Stimulated activated CD4-positive, alpha-beta T cell treated with anti-CD3 and anti-CD28 coated beads, Interleukin-4, amount 100 ng/mL, for 1 hour (primary cell): ENCODE measurements at regions not wholly inside any gene's neighbourhood (a gene's known extent, or its start where the extent isn't known, plus 50 kb on each side); places are given as distances from the start of the nearest gene placed in this dataset.

Source experiments
- DNase-seq: peaks from one replicate; pipeline ENCODE4 v3.0.0-alpha.2; 2020

- DNase-seq: no peak
Measured at GRCh38 chr6:169936355-169936975, 185.0 kb downstream of the ERMARD start.

- DNase-seq: no peak
Measured at GRCh38 chr6:169935861-169936260, 184.4 kb downstream of the ERMARD start.

GRCh38 chr6:169935348-169935718 is 183.9 kb downstream of the ERMARD start:
- no peak for DNase-seq

DNA sequence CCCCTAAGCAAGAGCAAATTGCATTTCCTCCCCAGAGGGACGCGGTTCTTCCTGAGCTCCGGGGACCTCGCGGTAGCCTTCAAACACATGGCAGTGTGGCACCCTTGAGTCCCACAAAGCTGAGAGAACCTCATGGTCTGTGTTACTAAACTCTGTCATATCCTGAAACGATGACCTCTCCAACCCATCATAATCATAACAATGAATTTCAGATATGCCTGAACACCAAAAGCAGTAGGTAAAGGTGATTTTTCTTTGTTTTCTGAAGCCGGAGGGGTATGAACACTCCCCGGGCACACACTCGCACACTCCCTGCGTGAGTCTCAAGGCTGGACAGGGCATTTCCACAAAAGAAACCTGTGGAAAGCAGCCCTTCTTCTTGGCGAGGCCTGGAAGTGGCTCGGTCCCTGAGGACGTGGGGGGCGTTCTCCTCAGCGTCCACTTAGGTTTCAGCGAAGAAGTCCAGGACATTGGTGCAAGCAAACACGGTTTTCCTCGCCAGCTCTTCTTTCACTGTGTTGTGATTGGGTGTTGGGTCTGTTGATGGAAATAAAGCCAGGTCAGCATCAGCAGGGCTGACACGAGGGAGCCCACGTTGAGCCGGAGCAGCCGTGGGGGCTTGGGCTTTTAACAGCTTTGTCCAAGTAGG is 183.4 kb downstream of the ERMARD start:
- DNase-seq: no peak

GRCh38 chr6:169933839-169934698 is 182.6 kb downstream of the ERMARD start:
- no peak for DNase-seq

DNA sequence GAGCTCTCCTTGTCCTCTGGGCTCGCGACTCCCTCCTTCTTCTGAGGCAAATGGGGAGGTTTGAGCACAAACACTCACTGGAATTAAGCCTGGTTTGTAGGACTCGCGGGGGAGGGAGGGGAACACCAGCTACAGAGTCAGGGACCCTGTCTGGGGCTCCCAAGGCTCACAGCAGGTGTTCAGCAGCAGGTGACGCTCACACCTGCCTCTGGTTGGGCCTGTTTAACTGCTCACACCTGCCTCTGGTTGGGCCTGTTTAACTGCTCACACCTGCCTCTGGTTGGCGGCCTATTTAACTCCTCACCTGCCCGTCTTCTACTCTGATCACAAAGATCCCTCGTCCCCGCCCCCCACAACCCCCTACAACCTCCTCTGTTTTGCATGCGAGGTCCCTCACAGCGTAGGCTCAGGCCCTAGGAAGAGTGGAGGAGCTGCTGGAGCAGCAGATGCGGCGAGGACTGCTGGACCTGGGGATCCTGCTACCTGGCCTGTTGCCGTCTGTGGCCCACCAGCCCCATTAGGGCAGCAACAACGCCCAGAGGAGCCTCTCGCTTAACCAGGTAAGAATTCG is 181.9 kb downstream of the ERMARD start:
- no peak for DNase-seq

DNA sequence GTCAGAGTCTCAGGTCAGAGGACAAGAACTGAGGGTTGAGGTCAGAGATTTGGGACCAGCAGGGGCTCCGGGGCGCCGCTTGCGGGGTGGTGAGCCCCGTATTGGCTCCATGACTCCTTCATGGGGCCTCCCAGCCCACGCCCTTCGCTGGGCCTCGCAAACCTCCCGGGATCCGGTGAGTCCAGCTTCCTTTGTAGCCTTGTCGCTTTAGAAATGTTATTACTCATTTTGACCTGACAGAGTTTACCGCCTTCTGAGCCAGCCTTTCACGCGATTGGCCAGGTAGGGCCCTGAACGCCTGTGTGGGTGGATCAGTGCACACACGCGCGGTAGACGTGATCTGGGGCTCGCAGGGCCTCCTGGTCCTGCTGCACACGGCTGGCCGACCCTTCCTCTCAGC is 181.1 kb downstream of the ERMARD start:
- DNase-seq: no peak

- DNase-seq: no peak
Measured at GRCh38 chr6:169931261-169931660, 179.8 kb downstream of the ERMARD start.

DNA sequence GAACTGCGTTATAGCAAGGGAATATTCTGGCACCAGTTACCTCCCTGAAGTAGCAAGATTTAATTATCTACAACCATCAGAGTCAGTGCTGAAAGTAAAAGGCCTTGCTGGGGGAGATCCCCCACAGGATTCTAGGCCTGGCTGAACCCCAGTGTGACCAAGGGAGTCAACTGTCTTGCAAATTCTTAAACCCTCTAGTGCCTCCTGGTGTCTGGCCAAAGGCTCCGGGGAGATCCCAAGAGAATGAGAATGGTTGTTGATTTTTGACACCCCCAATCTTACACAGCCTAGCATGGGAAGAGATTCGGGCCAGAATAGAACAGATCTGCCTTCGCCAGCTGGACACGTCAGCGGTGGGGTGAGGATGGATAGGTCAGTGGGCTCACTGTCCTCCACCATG is 179.4 kb downstream of the ERMARD start:
- DNase-seq: no peak

- no peak for DNase-seq
Measured at GRCh38 chr6:169927711-169928110, 176.3 kb downstream of the ERMARD start.

DNA sequence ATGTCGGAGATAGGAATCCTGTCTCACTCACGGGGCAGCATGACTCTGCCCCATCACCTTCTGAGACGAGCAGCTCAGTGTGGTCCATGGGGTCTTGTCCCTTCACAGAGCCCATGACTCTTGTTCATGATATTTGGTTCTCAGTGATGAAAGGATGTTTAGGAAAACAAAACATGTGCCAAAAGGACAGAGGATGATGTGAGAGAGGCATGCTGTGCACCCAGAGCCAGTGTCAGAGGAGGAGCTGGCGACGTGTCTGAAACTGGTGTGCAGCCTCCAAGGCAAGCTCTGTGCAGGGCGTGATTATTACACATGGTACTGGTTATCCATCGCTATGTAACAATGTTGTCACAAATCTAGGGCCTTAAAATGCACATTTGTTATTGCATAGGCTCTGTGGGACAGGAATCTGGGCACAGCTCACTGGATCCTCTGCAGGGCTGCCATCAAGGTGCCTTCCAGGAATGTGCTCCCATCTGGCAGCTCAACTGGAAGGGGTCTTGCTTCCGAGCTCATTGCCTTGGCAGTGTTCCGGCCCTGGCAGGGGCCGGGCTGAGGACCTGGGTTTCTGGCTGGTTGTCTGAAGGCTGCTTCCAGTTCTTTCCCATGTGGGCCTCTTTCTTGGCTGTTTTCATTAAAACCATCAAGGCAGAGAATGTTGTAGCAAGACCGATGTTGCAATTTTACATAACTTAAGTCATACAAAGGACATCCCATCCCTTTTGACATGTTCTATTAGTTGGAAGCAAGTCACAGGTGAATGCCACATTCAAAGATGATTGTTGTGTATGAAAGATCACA is 175.4 kb downstream of the ERMARD start:
- DNase-seq: no peak

- DNase-seq: no peak
Measured at GRCh38 chr6:169923468-169924464, 172.3 kb downstream of the ERMARD start.

DNA sequence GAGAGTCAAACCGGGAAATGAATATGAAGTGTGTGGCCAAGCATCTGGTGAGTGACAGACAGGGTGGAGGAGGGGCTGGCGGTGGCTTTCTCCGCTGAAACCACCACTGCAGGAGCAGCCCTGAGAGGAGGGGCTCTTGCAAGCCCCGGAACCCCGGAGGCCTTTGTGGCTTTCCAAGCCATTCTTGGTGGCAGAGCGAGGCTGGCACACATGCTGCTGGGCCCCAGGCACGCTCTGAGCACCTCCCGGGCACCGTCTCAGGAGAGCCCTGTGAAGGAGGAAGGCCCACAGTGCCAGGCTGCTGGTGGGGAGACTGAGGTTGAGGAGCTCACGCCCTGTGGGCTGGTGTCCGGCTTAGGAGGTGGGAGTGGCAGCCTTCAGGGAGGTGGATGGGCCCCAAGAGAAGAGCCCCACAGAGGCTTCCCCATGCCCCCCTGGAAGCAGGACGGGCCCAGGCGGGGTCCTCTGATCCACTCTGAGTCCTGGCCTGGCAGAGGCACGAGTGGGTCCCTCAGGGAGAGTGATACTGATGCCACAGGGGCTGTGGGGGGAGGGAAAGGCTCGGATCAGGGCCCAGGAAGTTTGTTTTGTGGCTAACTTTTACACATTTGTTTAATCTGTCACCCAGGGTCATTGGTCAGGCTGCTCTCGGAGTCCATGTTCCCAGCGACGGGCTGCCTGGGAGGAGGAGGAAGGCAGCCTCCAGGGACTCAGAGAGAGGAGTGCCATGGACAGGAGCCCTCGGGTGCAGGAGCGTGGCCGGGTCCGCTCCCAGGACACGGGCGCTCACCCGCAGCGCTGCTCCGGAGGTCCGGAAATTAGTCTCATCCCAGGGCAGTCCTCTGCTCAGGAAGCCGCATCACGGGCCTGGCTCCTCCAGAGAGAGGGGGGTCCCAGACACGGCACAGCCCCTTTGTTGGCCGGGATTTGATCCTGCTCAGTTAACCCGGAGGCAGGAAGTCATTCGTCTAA is 170.7 kb downstream of the ERMARD start:
- DNase-seq: no peak

DNA sequence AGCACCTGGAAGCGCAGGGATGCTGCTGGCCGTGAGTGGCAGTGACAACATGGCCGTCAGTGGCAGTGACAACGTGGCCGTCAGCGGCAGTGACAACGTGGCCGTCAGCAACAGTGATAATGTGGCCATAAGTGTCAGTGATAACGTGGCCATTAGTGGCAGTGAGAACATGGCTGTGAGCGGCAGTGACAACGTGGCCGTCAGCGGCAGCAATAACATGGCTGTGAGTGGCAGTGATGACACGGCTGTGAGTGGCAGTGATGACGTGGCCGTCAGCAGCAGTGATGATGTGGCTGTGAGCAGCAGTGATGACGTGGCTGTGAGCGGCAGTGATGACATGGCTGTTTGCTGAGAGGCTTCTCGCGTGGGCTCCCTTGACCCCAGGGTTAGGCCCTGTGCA is 169.8 kb downstream of the ERMARD start:
- no peak for DNase-seq

- DNase-seq: no peak
Measured at GRCh38 chr6:169920359-169921020, 169.1 kb downstream of the ERMARD start.

DNA sequence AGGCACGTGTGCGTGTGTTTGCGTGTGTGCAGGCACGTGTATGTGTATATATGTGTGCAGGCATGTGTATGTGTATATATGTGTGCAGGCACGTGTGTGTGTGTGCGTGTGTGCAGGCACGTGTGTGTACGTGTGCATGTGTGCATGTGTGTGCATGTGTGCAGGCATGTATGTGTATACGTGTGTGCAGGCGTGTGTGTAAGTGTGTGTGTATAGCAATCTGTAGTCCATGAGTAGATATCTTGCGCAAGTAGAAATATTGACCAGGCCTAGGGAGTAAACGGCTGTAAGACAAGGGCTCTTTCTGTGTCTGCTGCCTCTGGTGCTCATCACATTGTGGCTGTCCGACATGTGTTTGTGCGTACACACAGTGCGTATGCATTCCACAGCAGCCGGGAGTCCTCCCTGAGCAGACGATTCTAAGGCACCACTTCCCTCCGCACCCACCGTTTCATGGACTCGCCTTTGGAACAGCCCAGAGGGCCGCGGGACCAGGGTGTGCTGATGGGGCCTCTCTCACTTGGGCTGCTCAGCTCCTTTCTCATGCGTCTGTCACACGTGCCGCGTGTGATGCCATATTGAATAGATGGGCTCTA is 167.6 kb downstream of the ERMARD start:
- DNase-seq: no peak

DNA sequence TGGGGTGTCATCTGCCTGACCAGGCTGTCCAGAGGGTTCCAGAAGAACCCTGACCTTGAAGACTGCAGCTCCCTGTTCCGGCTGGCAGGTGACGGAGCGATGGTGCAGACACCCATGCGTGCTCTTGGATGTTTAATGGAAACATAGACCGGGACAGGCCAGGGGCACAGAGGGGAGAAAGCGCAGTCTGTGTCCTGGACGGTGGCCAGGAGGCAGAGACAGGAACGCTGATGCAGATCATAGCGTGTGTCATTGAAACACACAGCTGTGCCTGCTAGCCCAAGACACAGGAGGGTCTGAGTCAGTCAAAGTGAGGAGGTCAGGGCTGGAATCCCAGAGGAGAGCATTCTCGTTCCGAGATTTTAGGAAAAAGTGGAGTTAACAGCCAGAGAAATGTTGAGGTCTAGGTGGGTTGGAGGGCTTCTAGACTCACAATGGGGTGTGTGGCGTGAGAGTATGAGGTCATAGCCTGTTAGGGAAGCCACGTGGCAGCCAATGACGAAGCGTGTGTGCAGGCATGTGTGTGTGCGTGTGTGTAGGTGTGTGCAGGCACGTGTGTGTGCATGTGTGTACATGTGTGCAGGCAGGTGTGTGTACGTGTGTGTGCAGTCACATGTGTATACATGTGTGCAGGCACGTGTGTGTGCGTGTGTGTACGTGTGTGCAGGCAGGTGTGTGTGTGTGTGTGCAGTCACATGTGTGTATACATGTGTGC is 167.0 kb downstream of the ERMARD start:
- DNase-seq: no peak

DNA sequence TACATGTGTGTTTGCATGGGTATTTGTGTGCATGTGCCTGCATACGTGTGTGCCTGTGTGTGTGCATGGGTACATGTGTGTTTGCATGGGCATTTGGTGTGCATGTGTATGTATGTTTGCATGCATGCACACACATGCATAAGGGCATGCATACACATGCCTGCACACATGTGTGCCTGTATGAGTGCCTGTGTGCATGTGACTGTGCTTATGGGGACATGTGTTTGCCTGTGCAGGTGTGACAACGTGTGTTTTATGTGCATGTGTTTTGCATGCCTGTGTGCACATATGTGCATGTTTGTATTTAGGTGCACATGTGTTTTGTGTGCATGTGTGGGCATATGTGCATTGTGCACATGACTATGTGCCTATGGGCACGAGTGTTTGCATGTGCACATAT is 165.7 kb downstream of the ERMARD start:
- DNase-seq: no peak
